ENCODE measurements at regions not wholly inside any gene's neighbourhood (a gene's known extent, or its start where the extent isn't known, plus 50 kb on each side); places are given as distances from the start of the nearest gene placed in this dataset.

GRCh38 chr2:81734981-81735380 lies 1430.4 kb upstream of the LRRTM1 start:
- no peak for DNase-seq (ENCODE audit: extremely low read depth, low read depth)
- no peak overlapping the region for H3K4me3 ChIP-seq (replicated peaks; ENCODE audit: low read depth, low read length)
- no peak for TF ChIP-seq CTCF (IDR thresholded peaks at IDR 0.05; ENCODE audit: low read depth, low read length, missing control alignments)

DNA sequence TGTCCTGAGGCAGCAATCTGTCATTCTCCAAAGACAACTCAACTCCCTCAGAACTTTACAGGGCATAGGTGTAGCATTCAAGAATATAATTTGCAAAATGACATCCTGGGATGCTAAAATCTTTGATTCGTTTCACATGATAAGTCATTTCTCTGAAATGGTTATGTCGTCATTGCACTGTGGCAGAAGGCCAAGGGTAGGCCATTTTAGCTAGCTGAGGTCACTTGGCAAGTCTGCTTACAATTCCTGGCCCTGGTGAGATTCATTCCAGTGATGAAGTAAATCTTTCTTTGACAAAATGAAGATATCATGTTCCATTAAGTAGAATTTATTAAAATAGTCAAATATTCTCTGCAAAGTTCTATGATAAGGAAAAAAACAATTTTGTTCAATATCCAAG lies 1410.3 kb upstream of the LRRTM1 start:
- H3K4me3 ChIP-seq (replicated peaks; ENCODE audit: low read depth, low read length), result no peak overlapping the region
- no peak for DNase-seq (ENCODE audit: extremely low read depth, low read depth)
- TF ChIP-seq CTCF (IDR thresholded peaks at IDR 0.05; ENCODE audit: low read depth, low read length, missing control alignments), result no peak

DNA sequence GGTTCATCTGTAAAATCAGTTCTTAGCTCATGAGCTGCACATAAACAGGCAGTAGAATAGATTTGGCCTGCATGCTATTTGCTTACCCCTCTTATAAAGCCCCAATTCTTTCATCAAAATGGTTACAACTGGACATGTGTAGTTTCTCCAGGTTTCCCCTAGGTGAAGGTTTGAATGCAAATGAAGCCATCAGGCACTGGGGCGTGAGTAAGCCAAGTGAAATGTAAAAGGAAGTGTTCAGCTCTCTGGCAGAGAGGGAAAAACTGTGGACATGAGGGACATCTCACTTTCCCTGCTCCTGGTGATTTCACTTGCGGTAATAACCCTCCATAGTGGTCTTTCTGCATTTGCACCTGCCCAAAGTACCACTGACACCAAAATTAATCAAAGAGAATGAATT lies 1402.3 kb upstream of the LRRTM1 start:
- no peak for TF ChIP-seq CTCF (IDR thresholded peaks at IDR 0.05; ENCODE audit: low read depth, low read length, missing control alignments)
- no peak for DNase-seq (ENCODE audit: extremely low read depth, low read depth)
- no peak overlapping the region for H3K4me3 ChIP-seq (replicated peaks; ENCODE audit: low read depth, low read length)

DNA sequence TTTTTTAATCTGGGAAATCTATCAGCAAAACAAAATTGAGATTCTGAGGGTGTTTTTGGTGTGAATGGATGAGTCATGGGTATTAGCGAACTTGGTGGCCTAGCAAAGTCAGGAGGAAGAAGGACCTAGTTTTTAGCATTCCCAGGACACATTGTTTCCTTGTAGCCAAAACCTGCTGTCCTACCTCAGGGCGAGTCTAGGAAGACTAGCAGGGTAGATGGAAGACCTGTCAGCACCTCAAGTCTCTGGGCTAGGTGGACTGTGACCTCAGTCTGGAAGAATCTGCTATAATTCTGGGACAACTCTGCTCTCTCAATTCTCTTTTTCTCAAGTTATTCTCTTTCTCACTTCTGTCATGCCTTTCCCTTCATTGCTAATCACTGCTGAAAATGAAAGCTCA lies 1399.3 kb upstream of the LRRTM1 start:
- no peak for TF ChIP-seq CTCF (IDR thresholded peaks at IDR 0.05; ENCODE audit: low read depth, low read length, missing control alignments)
- DNase-seq (ENCODE audit: extremely low read depth, low read depth), result no peak
- no peak overlapping the region for H3K4me3 ChIP-seq (replicated peaks; ENCODE audit: low read depth, low read length)

DNA sequence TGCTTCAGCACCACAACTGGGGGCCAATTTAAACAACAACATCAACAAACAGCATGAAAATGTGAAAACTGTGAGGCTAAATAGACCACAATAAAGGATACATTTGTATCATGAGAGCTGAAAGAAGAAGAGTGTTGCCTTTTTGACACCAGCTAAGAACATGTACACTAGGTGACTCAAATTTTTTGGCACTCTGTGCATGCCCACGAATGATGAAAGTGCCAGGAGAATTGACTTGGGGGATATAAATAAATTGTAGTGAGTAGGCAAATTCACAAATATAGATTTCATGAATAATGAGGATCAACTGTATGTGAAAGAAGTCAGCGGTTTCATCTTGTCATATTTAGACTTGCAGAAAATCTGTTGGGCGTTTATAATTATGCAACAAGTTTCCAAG lies 1388.0 kb upstream of the LRRTM1 start:
- no peak for DNase-seq (ENCODE audit: extremely low read depth, low read depth)
- TF ChIP-seq CTCF (IDR thresholded peaks at IDR 0.05; ENCODE audit: low read depth, low read length, missing control alignments), result no peak
- H3K4me3 ChIP-seq (replicated peaks; ENCODE audit: low read depth, low read length), result no peak overlapping the region

DNA sequence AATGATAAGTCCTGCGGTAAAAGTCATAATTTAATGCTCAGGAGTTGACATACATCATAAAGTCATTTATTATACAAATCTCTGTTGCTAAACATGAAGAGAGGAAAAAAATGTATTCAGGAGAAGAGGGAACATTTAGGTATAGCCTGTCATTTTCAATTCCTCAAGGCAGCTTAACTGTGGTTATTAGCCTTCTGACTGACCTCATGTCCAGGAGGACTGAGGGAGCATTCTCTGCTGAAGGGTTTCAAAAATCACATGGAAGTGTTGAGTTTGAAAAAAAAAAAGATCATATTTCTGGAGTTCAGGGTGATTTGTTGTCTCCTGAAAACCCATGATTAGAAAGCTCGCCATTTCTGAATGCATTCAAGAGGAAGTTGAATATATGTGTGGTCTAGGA lies 1371.1 kb upstream of the LRRTM1 start:
- no peak overlapping the region for H3K4me3 ChIP-seq (replicated peaks; ENCODE audit: low read depth, low read length)
- DNase-seq (ENCODE audit: extremely low read depth, low read depth), result no peak
- no peak for TF ChIP-seq CTCF (IDR thresholded peaks at IDR 0.05; ENCODE audit: low read depth, low read length, missing control alignments)

GRCh38 chr2:81672923-81673322 lies 1368.4 kb upstream of the LRRTM1 start:
- TF ChIP-seq CTCF (IDR thresholded peaks at IDR 0.05; ENCODE audit: low read depth, low read length, missing control alignments), result no peak
- no peak for DNase-seq (ENCODE audit: extremely low read depth, low read depth)

More at GRCh38 chr2:81672923-81673322, 1368.4 kb upstream of the LRRTM1 start:
- no peak overlapping the region for H3K4me3 ChIP-seq (replicated peaks; ENCODE audit: low read depth, low read length)
